H9 (cell line): ENCODE measurements at regions not wholly inside any gene's neighbourhood (a gene's known extent, or its start where the extent isn't known, plus 50 kb on each side); places are given as distances from the start of the nearest gene placed in this dataset.

ENCODE experiments used
- DNase-seq: peaks from one replicate; pipeline ENCODE4 v3.0.0-alpha.2; 2017
- H2AFZ ChIP-seq: one replicate; pipeline ENCODE4 v1.6.1; 2013; ENCODE audit warnings: mild to moderate bottlenecking, low read length, control low read depth, moderate library complexity
- H2AK5ac ChIP-seq: 2 replicates; pipeline ENCODE4 v1.6.1; 2013; ENCODE audit warnings: low read length, control low read depth, mixed read lengths; ENCODE audit not compliant: insufficient read length
- H2BK120ac ChIP-seq: one replicate; pipeline ENCODE4 v1.6.1; 2013; ENCODE audit warnings: low read depth, mild to moderate bottlenecking, low read length, control low read depth, inconsistent platforms; ENCODE audit not compliant: poor library complexity, severe bottlenecking
- H2BK12ac ChIP-seq: 2 replicates; pipeline ENCODE4 v1.6.1; 2013; ENCODE audit warnings: low read length, control low read depth, mixed read lengths, low read depth; ENCODE audit not compliant: insufficient read length
- H2BK15ac ChIP-seq: 2 replicates; pipeline ENCODE4 v1.6.1; 2013; ENCODE audit warnings: low read depth, low read length, control low read depth
- H2BK20ac ChIP-seq: one replicate; pipeline ENCODE4 v1.6.1; 2013; ENCODE audit warnings: low read depth, mild to moderate bottlenecking, low read length, control low read depth, inconsistent platforms; ENCODE audit not compliant: poor library complexity, severe bottlenecking
- H2BK5ac ChIP-seq: 2 replicates; pipeline ENCODE4 v1.6.1; 2013; ENCODE audit warnings: low read length, control low read depth, mixed read lengths; ENCODE audit not compliant: insufficient read length
- H3K14ac ChIP-seq: 2 replicates; pipeline ENCODE4 v1.6.1; 2013; ENCODE audit warnings: low read length, control low read depth; ENCODE audit not compliant: insufficient read depth
- H3K18ac ChIP-seq: 2 replicates; pipeline ENCODE4 v1.6.1; 2013; ENCODE audit warnings: low read depth, mild to moderate bottlenecking, mixed read lengths, low read length, control low read depth; ENCODE audit not compliant: insufficient read length
- H3K23ac ChIP-seq: 2 replicates; pipeline ENCODE4 v1.6.1; 2013; ENCODE audit warnings: low read length, control low read depth, mixed read lengths, low read depth; ENCODE audit not compliant: insufficient read length
- H3K23me2 ChIP-seq: 2 replicates; pipeline ENCODE4 v1.6.1; 2013; ENCODE audit warnings: low read depth, mild to moderate bottlenecking, mixed read lengths, low read length, control low read depth; ENCODE audit not compliant: insufficient read length, poor library complexity, severe bottlenecking
- H3K27ac ChIP-seq: 2 replicates; pipeline ENCODE4 v1.5.1; 2013; ENCODE audit warnings: low read length, control low read depth, mixed read lengths, low read depth; ENCODE audit not compliant: insufficient read length
- H3K27me3 ChIP-seq: 2 replicates; pipeline ENCODE4 v1.6.1; 2013; ENCODE audit warnings: low read length, control low read depth, inconsistent platforms; ENCODE audit not compliant: insufficient read depth
- H3K4ac ChIP-seq: 2 replicates; pipeline ENCODE4 v1.6.1; 2013; ENCODE audit warnings: low read depth, mild to moderate bottlenecking, control low read depth, inconsistent platforms, low read length, moderate library complexity
- H3K4me1 ChIP-seq: 2 replicates; pipeline ENCODE4 v1.6.1; 2013; ENCODE audit warnings: low read length, control low read depth, inconsistent platforms; ENCODE audit not compliant: insufficient read depth
- H3K4me2 ChIP-seq: 2 replicates; pipeline ENCODE4 v1.6.1; 2013; ENCODE audit warnings: low read length, control low read depth, mixed read lengths; ENCODE audit not compliant: insufficient read length, insufficient read depth
- H3K56ac ChIP-seq: 2 replicates; pipeline ENCODE4 v1.6.1; 2013; ENCODE audit warnings: low read depth, mild to moderate bottlenecking, mixed read lengths, low read length, control low read depth; ENCODE audit not compliant: insufficient read length
- H3K79me1 ChIP-seq: 2 replicates; pipeline ENCODE4 v1.6.1; 2013; ENCODE audit warnings: low read depth, mild to moderate bottlenecking, moderate library complexity, low read length, control low read depth, inconsistent platforms; ENCODE audit not compliant: insufficient read depth, poor library complexity, severe bottlenecking
- H3K79me2 ChIP-seq: 2 replicates; pipeline ENCODE4 v1.6.1; 2013; ENCODE audit warnings: low read length, control low read depth, inconsistent platforms; ENCODE audit not compliant: insufficient read depth
- H3K9ac ChIP-seq: 2 replicates; pipeline ENCODE4 v1.6.1; 2013; ENCODE audit warnings: low read length, control low read depth, mixed read lengths; ENCODE audit not compliant: insufficient read length; ENCODE audit errors: extremely low read depth
- H3K9me3 ChIP-seq: one replicate; pipeline ENCODE4 v1.6.1; 2013; ENCODE audit warnings: low read depth, low read length, inconsistent platforms; ENCODE audit not compliant: control insufficient read depth
- H3T11ph ChIP-seq: one replicate; pipeline ENCODE4 v1.6.1; 2013; ENCODE audit warnings: mild to moderate bottlenecking, low read length, control low read depth, inconsistent platforms
- H4K20me1 ChIP-seq: one replicate; pipeline ENCODE4 v1.6.1; 2013; ENCODE audit not compliant: control insufficient read depth, insufficient read length, insufficient read depth
- H4K5ac ChIP-seq: 2 replicates; pipeline ENCODE4 v1.6.1; 2013; ENCODE audit warnings: low read depth, mild to moderate bottlenecking, mixed read lengths, low read length, control low read depth; ENCODE audit not compliant: insufficient read length
- H4K8ac ChIP-seq: replicated peaks from 2 replicates; pipeline ENCODE4 v1.6.1; 2013; ENCODE audit warnings: low read length, control low read depth, mixed read lengths, low read depth; ENCODE audit not compliant: insufficient read length
- H4K91ac ChIP-seq: 2 replicates; pipeline ENCODE4 v1.6.1; 2013; ENCODE audit warnings: low read depth, mild to moderate bottlenecking, moderate library complexity, mixed read lengths, low read length, control low read depth; ENCODE audit not compliant: insufficient read length
- H3K27ac Mint-ChIP-seq, 3 experiments: 2 replicates in 2 of 3; 3 replicates in 1 of 3; pipeline ENCODE4 v1.8.0; 2020 to 2021; ENCODE audit warnings: mixed read lengths in 3 of 3, mild to moderate bottlenecking in 1 of 3, moderate library complexity in 1 of 3
- H3K27me3 Mint-ChIP-seq: 2 replicates; pipeline ENCODE4 v1.8.0; 2021; ENCODE audit warnings: low read depth, mild to moderate bottlenecking, moderate library complexity, mixed read lengths
- H3K36me3 Mint-ChIP-seq, 3 experiments: 2 replicates in 2 of 3; 3 replicates in 1 of 3; pipeline ENCODE4 v1.8.0; 2020 to 2021; ENCODE audit warnings: low read depth in 3 of 3, mixed read lengths in 3 of 3; ENCODE audit not compliant: insufficient read depth in 1 of 3
- H3K4me1 Mint-ChIP-seq, 2 experiments: 2 replicates each; pipeline ENCODE4 v1.8.0; 2020; ENCODE audit warnings: mixed read lengths in 2 of 2
- H3K4me3 Mint-ChIP-seq, 2 experiments: 2 replicates in 1 of 2; 3 replicates in 1 of 2; pipeline ENCODE4 v1.8.0; 2020 to 2021; ENCODE audit warnings: mild to moderate bottlenecking in 2 of 2, mixed read lengths in 2 of 2, moderate library complexity in 1 of 2
- H3K9me3 Mint-ChIP-seq, 2 experiments: 2 replicates in 1 of 2; 3 replicates in 1 of 2; pipeline ENCODE4 v1.8.0; 2020; ENCODE audit warnings: mild to moderate bottlenecking in 2 of 2, mixed read lengths in 2 of 2, moderate library complexity in 1 of 2
- CTCF ChIP-seq: fragments of 200-600 bp; sonication (generic); conservative IDR thresholded peaks from 3 replicates; pipeline ENCODE4 v1.8.0; 2021; ENCODE audit warnings: antibody characterized with exemption, mild to moderate bottlenecking
- WGBS: extraction: QIAGEN DNeasy Blood & Tissue Kit; methylation state at CpG from one replicate; pipeline ENCODE4 v1.1.7; 2013; ENCODE audit warnings: missing lambda C conversion rate, low lambda C conversion rate, mixed read lengths; ENCODE audit not compliant: insufficient read length; ENCODE audit errors: extremely low coverage; 5-methylcytosine and 5-hydroxymethylcytosine counted together

- Histone ChIP-seq H4K8ac (no peak overlapping the region), H3K23ac (no peak overlapping the region), H2BK15ac (no peak overlapping the region), H3K27ac (no peak overlapping the region), H4K91ac (no peak overlapping the region), H4K5ac (no peak overlapping the region), H2AK5ac (no peak overlapping the region), H3K4me2 (no peak overlapping the region), H3K18ac (no peak overlapping the region), H2BK20ac (no peak overlapping the region), H3K4me1 (no peaks in the 10 kb centered on the region), H2BK12ac (no peak overlapping the region), H2BK120ac (no peak overlapping the region), H2AFZ (no peak overlapping the region), H2BK5ac (no peak overlapping the region), H3K27me3 (no peaks in the 10 kb centered on the region), H4K20me1 (no peaks in the 10 kb centered on the region), H3K56ac (no peak overlapping the region), H3K79me1 (no peaks in the 10 kb centered on the region), H3K79me2 (no peaks in the 10 kb centered on the region), H3K14ac (no peak overlapping the region), H3K4ac (no peak overlapping the region), H3T11ph (no peak overlapping the region), H3K9me3 (no peaks in the 10 kb centered on the region), H3K9ac (no peak overlapping the region), H3K23me2 (no peaks in the 10 kb centered on the region)
- H3K9me3 Mint-ChIP-seq, result no peaks in the 10 kb centered on the region
- peaks cover 9 to 22% of the 10 kb centered on the region in 2 experiments for H3K4me1 Mint-ChIP-seq
- H3K36me3 Mint-ChIP-seq, result no peaks in the 10 kb centered on the region
- no peak overlapping the region for H3K27ac Mint-ChIP-seq
- no peak for DNase-seq
- no peaks in the 10 kb centered on the region for H3K27me3 Mint-ChIP-seq
- WGBS, result no CpG with 5 or more reads among the region's 3 CpGs
- no peak for TF ChIP-seq CTCF
- H3K4me3 Mint-ChIP-seq, result no peak overlapping the region
These were observed 108.7 kb downstream of the P2RY1 start for GRCh38 chr3:152943645-152944044.
